ENCODE measurements at regions not wholly inside any gene's neighbourhood (a gene's known extent, or its start where the extent isn't known, plus 50 kb on each side); places are given as distances from the start of the nearest gene placed in this dataset.

DNA sequence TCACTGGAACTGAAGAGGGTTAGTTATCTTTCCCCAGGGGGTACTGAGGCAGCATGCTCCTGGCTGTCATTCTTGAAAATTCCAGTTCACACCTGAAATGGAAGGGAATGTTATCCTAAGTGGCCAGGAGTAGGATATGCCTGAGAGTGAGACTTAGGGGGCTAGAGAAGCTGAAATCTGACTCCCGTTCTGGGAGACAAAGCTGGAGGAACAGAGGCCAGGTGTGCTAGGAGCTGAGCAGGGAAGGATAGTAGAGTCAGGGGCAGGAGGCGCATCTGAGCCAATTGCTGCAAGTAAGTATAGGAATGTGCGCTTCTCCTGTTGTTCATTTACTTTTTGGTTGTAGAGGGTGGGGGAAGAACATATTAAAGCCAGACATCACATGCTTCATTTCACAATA lies 58.1 kb upstream of the KIAA1217 start:
- TF ChIP-seq, protein P1, sequence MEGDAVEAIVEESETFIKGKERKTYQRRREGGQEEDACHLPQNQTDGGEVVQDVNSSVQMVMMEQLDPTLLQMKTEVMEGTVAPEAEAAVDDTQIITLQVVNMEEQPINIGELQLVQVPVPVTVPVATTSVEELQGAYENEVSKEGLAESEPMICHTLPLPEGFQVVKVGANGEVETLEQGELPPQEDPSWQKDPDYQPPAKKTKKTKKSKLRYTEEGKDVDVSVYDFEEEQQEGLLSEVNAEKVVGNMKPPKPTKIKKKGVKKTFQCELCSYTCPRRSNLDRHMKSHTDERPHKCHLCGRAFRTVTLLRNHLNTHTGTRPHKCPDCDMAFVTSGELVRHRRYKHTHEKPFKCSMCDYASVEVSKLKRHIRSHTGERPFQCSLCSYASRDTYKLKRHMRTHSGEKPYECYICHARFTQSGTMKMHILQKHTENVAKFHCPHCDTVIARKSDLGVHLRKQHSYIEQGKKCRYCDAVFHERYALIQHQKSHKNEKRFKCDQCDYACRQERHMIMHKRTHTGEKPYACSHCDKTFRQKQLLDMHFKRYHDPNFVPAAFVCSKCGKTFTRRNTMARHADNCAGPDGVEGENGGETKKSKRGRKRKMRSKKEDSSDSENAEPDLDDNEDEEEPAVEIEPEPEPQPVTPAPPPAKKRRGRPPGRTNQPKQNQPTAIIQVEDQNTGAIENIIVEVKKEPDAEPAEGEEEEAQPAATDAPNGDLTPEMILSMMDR (IDR thresholded peaks at IDR 0.05): no peak
- Mint-ChIP-seq H3K27me3 (ENCODE audit: low read depth in 2 of 2) (no peaks in the 10 kb centered on the region), H3K4me1 (no peaks in the 10 kb centered on the region), H3K4me3 (no peak overlapping the region), H3K27ac (no peak overlapping the region), H3K9me3 (peaks cover 0 to 2% of the 10 kb centered on the region in 2 donors), H3K36me3 (no peaks in the 10 kb centered on the region)
- intact Hi-C loops (cut with micrococcal nuclease): no loop called here
- no peak for DNase-seq
- no peaks in the 10 kb centered on the region for H3K4me1 ChIP-seq (ENCODE audit: control insufficient read depth, insufficient read depth, low read length)
- WGBS (ENCODE audit: insufficient coverage): 82% methylated on average over 2 of the region's 3 CpGs
- no peaks in the 10 kb centered on the region for H3K27me3 ChIP-seq (ENCODE audit: control insufficient read depth, insufficient read depth, low read length)
- H3K4me3 ChIP-seq (ENCODE audit: low read length): no peak overlapping the region
- ATAC-seq: no peak
- H3K9me3 ChIP-seq (ENCODE audit: control insufficient read depth, insufficient read depth, low read length): no peaks in the 10 kb centered on the region
- H3K36me3 ChIP-seq (ENCODE audit: control insufficient read depth, insufficient read depth, low read length): no peaks in the 10 kb centered on the region
- H3K27ac ChIP-seq (ENCODE audit: low read length): no peak overlapping the region

GRCh38 chr10:24152270-24152669 lies 56.7 kb upstream of the KIAA1217 start:
- no peaks in the 10 kb centered on the region for H3K36me3 Mint-ChIP-seq
- H3K9me3 ChIP-seq (ENCODE audit: control insufficient read depth, insufficient read depth, low read length): no peaks in the 10 kb centered on the region
- H3K27ac ChIP-seq (ENCODE audit: low read length): no peak overlapping the region
- H3K36me3 ChIP-seq (ENCODE audit: control insufficient read depth, insufficient read depth, low read length): no peaks in the 10 kb centered on the region
- H3K4me3 ChIP-seq (ENCODE audit: low read length): no peak overlapping the region
- no peaks in the 10 kb centered on the region for H3K4me1 Mint-ChIP-seq
- H3K9me3 Mint-ChIP-seq: peaks cover 2 to 3% of the 10 kb centered on the region in 2 donors
- intact Hi-C loops (cut with micrococcal nuclease): no loop called here
- no peak overlapping the region for H3K27ac Mint-ChIP-seq
- H3K27me3 ChIP-seq (ENCODE audit: control insufficient read depth, insufficient read depth, low read length): no peaks in the 10 kb centered on the region
- TF ChIP-seq, protein P1 (IDR thresholded peaks at IDR 0.05): no peak
- DNase-seq (no peak), ATAC-seq (no peak)
- no peaks in the 10 kb centered on the region for H3K4me1 ChIP-seq (ENCODE audit: control insufficient read depth, insufficient read depth, low read length)
- no peak overlapping the region for H3K4me3 Mint-ChIP-seq
- H3K27me3 Mint-ChIP-seq (ENCODE audit: low read depth in 2 of 2): no peaks in the 10 kb centered on the region
- WGBS (ENCODE audit: insufficient coverage): 60% methylated on average over 1 of the region's 2 CpGs

DNA sequence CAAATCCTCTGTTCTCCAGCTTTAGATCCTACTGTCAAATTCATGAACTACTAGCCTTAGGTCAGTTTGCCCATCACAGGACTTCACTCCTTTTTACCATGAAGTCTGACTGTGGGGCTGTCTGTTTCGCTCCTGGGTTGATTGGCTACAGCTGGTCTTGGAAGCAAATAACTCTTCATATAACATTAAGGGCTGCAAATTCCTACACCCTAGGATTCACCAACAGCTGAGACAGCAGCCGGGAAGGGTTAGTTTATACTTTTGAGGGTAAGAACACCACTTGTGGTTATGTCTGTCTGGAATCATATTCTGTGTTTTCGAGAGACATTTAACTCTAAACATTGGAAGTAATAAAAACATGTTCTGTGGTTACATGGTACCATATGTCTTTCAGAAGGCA lies 55.9 kb upstream of the KIAA1217 start:
- Mint-ChIP-seq H3K27me3 (ENCODE audit: low read depth in 2 of 2) (no peaks in the 10 kb centered on the region), H3K4me3 (no peak overlapping the region), H3K36me3 (no peaks in the 10 kb centered on the region), H3K9me3 (peaks cover 2 to 3% of the 10 kb centered on the region in 2 donors), H3K4me1 (no peaks in the 10 kb centered on the region), H3K27ac (no peak overlapping the region)
- no peaks in the 10 kb centered on the region for H3K27me3 ChIP-seq (ENCODE audit: control insufficient read depth, insufficient read depth, low read length)
- H3K9me3 ChIP-seq (ENCODE audit: control insufficient read depth, insufficient read depth, low read length): peaks cover 2% of the 10 kb centered on the region
- DNase-seq (no peak), ATAC-seq (no peak)
- no peak overlapping the region for H3K27ac ChIP-seq (ENCODE audit: low read length)
- H3K4me3 ChIP-seq (ENCODE audit: low read length): no peak overlapping the region
- TF ChIP-seq, protein P1 (IDR thresholded peaks at IDR 0.05): no peak
- H3K36me3 ChIP-seq (ENCODE audit: control insufficient read depth, insufficient read depth, low read length): no peaks in the 10 kb centered on the region
- intact Hi-C loops (cut with micrococcal nuclease): no loop called here
- H3K4me1 ChIP-seq (ENCODE audit: control insufficient read depth, insufficient read depth, low read length): no peaks in the 10 kb centered on the region
- WGBS (ENCODE audit: insufficient coverage): 88% methylated on average over 3 of the region's 3 CpGs

DNA sequence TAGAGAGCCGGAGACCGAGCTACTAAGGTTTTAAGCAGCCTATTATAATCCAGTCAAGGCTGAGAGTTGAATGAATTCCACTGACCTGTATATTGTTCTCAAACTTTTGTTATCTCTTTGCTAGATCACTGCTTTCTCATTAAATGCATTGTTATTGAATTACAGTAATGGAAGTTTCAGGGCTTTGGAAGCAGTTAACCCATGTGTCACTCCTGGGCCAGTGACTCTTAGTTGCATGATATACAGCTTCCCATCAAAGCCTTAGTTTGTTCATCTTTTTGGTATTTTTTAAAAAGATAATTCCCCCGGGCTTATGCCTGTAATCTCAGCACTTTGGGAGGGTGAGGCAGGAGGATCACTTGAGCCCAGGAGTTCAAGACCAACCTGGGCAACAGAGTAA lies 55.4 kb upstream of the KIAA1217 start:
- no peak overlapping the region for H3K27ac ChIP-seq (ENCODE audit: low read length)
- Mint-ChIP-seq H3K27ac (no peak overlapping the region), H3K4me3 (no peak overlapping the region), H3K27me3 (ENCODE audit: low read depth in 2 of 2) (no peaks in the 10 kb centered on the region), H3K36me3 (no peaks in the 10 kb centered on the region), H3K4me1 (no peaks in the 10 kb centered on the region), H3K9me3 (peaks cover under 1 to 3% of the 10 kb centered on the region in 2 donors)
- intact Hi-C loops (cut with micrococcal nuclease): no loop called here
- H3K9me3 ChIP-seq (ENCODE audit: control insufficient read depth, insufficient read depth, low read length): peaks cover 2% of the 10 kb centered on the region
- DNase-seq (no peak), ATAC-seq (no peak)
- no peaks in the 10 kb centered on the region for H3K27me3 ChIP-seq (ENCODE audit: control insufficient read depth, insufficient read depth, low read length)
- H3K4me1 ChIP-seq (ENCODE audit: control insufficient read depth, insufficient read depth, low read length): no peaks in the 10 kb centered on the region
- TF ChIP-seq, protein P1 (IDR thresholded peaks at IDR 0.05): no peak
- H3K4me3 ChIP-seq (ENCODE audit: low read length): no peak overlapping the region
- no peaks in the 10 kb centered on the region for H3K36me3 ChIP-seq (ENCODE audit: control insufficient read depth, insufficient read depth, low read length)
- WGBS (ENCODE audit: insufficient coverage): 89% methylated on average over 3 of the region's 3 CpGs

Measured in natural killer cell (primary cell).